Islet precursor cell (in vitro differentiated cells): ENCODE measurements at regions not wholly inside any gene's neighbourhood (a gene's known extent, or its start where the extent isn't known, plus 50 kb on each side); places are given as distances from the start of the nearest gene placed in this dataset.

Experiments
- DNase-seq: peaks from one replicate; pipeline ENCODE4 v3.0.0-alpha.2; 2018

GRCh38 chr3:140816372-140817195 is 125.1 kb upstream of the SLC25A36 start:
- DNase-seq, result no peak

GRCh38 chr3:140821493-140821892 is 120.1 kb upstream of the SLC25A36 start:
- DNase-seq, result no peak

GRCh38 chr3:140822401-140823047 is 119.1 kb upstream of the SLC25A36 start:
- no peak for DNase-seq

GRCh38 chr3:140823106-140823505 is 118.5 kb upstream of the SLC25A36 start:
- DNase-seq, result no peak

GRCh38 chr3:140827894-140828293 is 113.7 kb upstream of the SLC25A36 start:
- no peak for DNase-seq

GRCh38 chr3:140828585-140828984 is 113.1 kb upstream of the SLC25A36 start:
- DNase-seq, result no peak

- DNase-seq, result no peak
These were observed 111.8 kb upstream of the SLC25A36 start for GRCh38 chr3:140829796-140830195.

GRCh38 chr3:140830391-140830790 is 111.2 kb upstream of the SLC25A36 start:
- DNase-seq, result no peak

- no peak for DNase-seq
These were observed 108.8 kb upstream of the SLC25A36 start for GRCh38 chr3:140832883-140833282.

GRCh38 chr3:140834266-140835037 is 107.2 kb upstream of the SLC25A36 start:
- DNase-seq, result peak; percentile 77

GRCh38 chr3:140842984-140843649 is 98.5 kb upstream of the SLC25A36 start:
- no peak for DNase-seq

- no peak for DNase-seq
These were observed 98.0 kb upstream of the SLC25A36 start for GRCh38 chr3:140843656-140844055.

GRCh38 chr3:140844072-140844471 is 97.6 kb upstream of the SLC25A36 start:
- DNase-seq, result no peak

- DNase-seq, result no peak
These were observed 95.8 kb upstream of the SLC25A36 start for GRCh38 chr3:140845882-140846281.

GRCh38 chr3:140848666-140849065 is 93.0 kb upstream of the SLC25A36 start:
- DNase-seq, result no peak

- DNase-seq, result peak; percentile 67
These were observed 91.3 kb upstream of the SLC25A36 start for GRCh38 chr3:140850210-140850955.

GRCh38 chr3:140854961-140855360 is 86.7 kb upstream of the SLC25A36 start:
- peak; percentile 76 for DNase-seq

GRCh38 chr3:140856905-140857304 is 84.7 kb upstream of the SLC25A36 start:
- DNase-seq, result no peak

GRCh38 chr3:140857993-140858392 is 83.6 kb upstream of the SLC25A36 start:
- DNase-seq, result no peak

GRCh38 chr3:140859592-140860336 is 81.9 kb upstream of the SLC25A36 start:
- DNase-seq, result no peak

GRCh38 chr3:140863580-140864009 is 78.0 kb upstream of the SLC25A36 start:
- DNase-seq, result peak; percentile 60
